Stimulated activated naive CD4-positive, alpha-beta T cell (primary cell): ENCODE measurements at regions not wholly inside any gene's neighbourhood (a gene's known extent, or its start where the extent isn't known, plus 50 kb on each side); places are given as distances from the start of the nearest gene placed in this dataset.
"Not testable (repeated sequence)": the region's sequence is repeated elsewhere in the genome, so short reads cannot be mapped to it uniquely, and the experiment has no call there.

Experiments used
- DNase-seq, 6 experiments: peaks; one replicate each; lab custom pipeline; 2025; lab: John Stamatoyannopoulos, UW

DNA sequence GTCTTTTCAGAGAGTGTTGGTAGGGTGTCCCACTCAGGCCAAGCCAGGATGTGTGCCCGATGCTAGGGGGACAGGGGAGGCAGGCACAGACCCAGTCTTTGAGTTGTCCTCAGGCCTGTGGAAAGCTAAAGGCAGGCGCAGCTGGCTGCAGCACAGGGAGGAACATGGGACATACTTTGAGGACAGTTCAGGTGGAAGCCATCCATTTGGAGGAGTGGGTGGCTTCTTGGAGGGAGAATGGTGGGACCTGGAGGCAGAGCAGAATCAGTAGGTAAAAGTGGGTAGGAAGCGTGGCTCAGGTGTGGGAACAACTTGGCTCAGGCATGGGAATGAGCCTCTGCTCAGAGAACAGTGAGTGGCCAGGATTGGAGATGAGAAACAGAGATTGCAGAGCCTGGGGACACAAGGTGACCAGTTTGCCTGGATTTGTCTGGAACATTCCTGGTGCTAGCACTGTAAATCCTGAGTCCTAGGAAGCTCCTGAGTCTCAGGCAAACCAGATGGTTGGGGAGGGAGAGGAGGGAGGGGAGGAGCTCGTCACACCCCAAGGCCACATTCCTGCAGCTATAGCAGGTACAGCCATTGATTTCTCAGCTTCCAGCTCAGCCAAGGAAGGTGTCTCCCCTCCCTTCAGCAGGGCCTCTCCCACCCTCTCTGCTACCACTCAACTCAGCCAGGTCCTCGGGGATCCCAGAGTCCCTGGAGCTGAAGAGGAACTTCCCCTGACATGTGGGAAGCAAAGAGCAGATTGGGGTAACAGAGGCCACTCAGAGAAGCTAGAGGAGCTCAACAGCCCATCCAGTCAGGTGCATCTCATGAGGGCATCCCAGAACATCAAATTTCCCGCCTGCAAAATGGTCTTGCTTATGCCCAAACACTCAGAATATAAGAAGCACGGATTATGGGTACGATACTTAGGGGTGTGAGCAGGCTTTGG lies 65.2 kb upstream of the TINAGL1 start:
- no peak for DNase-seq

DNA sequence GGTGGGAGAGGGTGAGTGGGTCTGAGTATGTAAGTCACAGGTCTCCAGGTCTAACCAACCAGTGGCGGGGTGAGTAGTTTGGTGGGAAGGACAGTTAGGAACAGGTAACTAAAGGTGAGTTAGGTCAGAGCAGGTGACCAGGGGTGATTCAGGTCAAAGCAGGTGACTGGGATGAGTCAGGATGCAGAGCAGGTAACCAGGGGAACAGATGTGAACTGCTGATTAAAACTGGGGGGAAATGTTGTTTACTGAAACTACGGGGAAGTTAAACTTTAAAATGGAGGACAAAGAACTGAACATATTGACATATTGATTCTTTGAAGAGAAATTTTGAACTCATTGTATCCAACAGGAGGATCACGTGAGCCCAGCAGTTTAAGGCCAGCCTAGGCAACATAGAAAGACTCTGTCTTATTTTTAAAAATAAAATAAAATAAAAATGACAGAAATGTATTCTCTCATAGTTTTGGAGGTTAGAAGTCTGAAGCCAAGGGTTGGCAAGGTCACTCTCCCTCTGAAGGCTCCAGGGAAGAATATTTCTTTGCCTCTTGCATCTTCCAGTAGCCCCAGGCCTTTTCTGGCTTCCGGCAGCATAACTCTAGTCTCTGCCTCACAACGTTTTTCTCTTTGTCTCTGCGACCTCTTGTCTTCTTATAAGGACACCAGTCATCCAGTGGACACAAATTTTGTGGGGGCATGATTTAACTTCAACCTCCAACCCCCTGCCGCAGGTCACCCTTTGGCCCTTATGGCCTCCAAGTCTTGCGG lies 64.3 kb upstream of the TINAGL1 start:
- DNase-seq: no peak

DNA sequence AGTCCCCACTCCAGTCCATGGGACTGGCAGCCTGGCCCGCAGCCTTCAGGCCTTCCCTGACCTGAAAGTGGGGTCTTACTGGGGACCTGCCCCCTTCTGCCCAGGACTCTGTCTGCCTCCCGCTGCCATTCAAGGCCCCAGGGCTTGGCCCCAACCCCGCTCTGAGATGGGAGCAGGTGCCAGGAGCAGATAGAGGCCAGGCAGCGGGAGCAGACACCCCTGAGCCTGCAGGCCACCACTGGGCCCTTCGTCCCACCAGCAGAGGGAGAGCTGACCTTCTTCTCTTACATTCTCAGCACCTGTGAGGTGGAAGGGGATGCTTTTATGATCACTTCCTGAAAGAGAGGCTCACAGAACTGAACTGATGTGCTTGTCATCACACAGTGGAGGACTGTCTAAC lies 62.2 kb upstream of the TINAGL1 start:
- DNase-seq: no peak

DNA sequence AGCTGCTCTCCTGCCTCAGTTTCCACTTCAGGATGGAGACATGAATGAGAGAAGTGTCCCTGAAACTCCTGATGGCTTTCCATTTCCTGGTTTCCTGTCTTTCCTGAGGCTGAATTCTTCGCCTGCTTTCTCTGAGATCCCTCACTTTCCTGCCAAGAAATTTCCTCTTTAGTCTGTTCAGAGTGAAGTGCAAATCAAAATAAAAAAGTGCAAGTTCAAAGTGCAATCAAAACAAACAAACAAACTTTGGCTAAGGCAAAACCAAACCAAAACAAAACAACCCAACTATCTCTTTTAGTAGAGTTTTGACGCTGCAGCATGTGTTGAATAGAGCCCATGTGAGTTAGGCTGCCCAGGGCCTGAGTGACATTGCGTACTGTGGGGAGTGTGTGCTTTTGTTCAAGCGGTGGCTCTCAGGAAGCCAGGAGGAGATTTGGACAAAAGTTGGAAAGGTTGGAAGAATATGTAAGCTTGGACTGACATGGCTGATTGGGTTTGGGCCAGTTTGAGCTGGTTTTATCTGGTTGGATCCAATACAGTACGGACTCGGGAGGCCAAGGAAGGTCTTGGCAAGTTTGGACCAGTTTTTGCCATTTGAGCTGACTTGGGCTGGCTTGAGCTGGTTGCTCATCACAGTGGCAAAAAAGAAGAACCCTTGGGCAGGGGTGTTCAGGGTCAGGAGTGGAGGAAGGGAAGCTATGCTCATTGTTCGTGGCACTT lies 61.1 kb upstream of the TINAGL1 start:
- DNase-seq: no peak

DNA sequence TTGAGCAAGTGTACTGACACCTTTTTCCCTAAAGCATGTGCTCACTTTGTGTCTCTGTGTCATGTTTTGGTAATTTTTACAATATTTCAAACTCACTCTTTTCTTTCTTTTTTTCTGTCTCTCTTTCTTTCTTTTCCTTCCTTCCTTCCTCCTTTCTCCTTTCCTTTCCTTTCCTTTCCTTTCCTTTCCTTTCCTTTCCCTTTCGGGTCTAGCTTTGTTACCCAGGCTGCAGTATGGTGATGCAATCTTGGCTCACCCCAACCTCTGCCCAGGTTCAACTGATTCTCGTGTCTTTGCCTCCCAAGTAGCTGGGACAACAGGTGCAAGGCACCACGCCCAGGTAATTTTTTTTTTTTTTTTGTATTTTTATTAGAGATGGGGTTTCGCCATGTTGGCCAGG lies 60.4 kb upstream of the TINAGL1 start:
- DNase-seq: no peak

DNA sequence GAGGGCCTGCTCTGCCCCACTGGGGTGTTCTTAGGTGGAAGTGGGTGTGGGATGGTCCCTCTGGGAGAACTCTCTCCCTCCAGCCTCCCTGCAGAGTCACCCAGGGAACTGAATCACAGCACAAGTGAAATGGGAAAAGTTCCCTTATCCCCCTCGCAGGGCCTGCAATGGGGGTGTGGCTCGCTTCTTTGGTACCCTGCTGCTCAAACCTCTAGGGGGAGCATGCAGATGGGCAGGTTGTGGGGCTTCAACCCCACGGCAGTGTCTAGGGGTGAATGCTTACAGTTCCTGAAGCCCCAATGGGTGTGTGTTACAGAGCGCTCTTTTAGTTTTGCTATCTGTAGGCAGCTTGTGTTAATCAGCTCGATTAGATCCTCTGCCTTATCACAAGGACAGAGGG lies 59.0 kb upstream of the TINAGL1 start:
- no peak for DNase-seq

DNA sequence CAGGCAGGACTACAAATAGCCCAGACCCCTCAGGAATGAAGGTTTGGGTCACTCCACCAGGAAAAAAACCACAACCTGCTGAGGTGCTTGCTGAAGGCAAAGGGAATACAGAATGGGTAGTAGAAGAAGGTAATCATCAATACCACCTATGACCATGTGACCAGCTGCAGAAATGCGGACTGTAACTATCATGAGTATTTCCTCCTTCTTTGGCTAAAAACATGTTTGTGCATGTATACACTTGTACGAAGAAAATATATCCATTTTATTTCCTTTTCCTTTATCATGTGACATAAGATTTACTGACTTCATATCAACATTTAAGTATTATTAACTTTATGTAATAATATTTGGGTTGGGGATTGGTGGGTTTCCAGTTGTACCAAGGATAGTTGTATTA lies 58.3 kb upstream of the TINAGL1 start:
- not testable (repeated sequence) for DNase-seq

DNA sequence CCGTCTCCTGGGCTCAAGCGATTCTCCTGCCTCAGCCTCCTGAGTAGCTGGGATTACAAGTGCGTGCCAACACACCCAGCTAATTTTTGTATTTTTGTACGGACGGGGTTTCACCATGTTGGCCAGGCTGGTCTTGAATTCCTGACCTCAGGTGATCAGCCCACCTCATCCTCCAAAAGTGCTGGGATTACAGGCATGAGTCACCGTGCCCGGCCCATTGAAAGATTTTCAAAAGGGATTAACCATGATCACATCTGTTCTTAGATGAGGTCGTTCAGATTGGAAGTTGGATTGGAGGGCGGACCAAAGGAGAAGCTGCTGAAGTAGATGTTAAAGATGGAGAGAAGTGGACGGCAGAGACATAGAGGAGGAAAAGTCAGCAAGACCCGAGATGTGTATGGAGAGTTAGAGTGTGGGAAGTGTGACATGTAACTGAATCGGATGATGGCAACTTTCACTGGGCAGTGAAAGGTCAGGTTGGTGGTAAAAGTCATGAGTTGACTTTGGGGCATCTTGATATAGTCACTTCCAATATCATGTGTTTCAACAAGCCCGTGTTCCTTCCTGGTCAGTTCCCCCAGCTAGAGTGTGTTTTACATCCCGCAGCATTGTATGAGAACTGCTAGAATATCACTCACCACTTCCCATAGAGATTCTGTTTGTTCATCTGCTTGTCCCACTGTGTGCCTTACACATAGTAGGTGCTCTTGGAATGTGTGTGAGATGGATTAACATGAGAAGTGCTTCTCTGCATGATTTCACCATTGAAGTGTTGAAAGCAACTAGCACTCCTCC lies 54.4 kb upstream of the TINAGL1 start:
- no peak for DNase-seq

DNA sequence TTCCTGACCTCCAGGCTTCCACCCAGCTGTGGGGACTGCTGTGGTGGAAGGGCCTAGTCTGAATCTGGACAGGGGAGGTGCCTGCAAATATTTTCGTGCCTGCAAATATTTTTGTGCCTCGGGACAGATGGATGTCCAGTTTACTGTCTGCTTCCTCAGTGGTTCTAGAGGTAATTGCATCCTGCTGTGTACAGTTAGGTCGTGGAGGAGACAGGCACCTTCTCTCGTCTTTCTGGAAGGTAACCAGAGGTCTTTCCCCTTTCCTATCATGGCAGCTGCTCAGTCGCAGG lies 53.8 kb upstream of the TINAGL1 start:
- no peak for DNase-seq

DNA sequence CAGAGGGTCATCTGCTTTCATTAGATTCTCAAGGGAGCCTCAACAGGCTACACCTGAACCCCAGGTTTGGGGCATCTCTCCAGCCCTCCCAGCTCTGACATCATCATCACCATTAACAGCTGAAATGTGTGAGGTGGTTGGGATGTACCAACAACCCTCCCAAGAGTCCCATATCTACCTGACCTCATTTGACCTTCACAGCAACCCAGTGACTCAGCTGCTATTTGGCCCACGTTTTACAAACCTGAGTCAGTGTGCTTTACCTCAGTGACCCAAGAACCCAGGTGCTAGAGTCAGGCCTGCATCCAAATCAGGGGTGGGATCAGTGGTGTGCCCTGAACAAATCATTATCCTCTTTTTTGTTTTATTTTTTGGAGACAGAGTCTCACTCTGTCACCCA lies 53.3 kb upstream of the TINAGL1 start:
- no peak for DNase-seq

DNA sequence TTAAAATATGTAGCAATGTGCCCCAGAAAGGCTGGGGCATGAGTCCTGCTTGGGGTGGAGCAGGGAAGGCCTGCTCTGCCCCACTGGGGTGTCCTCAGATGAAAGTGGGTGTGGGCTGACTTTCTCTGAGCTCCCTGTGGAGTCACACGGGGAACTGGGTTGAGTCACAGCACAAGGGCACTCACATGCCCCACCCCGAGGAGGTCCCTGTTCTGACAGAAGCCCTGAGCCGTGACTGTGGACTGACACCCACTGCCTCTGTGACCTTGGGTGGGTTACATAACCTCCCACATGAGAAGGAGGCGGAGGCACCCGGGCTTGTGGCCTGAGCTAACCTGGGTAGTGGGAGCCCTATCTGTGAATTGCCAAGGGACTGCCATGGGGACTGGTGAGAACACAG lies 52.5 kb upstream of the TINAGL1 start:
- DNase-seq: no peak

DNA sequence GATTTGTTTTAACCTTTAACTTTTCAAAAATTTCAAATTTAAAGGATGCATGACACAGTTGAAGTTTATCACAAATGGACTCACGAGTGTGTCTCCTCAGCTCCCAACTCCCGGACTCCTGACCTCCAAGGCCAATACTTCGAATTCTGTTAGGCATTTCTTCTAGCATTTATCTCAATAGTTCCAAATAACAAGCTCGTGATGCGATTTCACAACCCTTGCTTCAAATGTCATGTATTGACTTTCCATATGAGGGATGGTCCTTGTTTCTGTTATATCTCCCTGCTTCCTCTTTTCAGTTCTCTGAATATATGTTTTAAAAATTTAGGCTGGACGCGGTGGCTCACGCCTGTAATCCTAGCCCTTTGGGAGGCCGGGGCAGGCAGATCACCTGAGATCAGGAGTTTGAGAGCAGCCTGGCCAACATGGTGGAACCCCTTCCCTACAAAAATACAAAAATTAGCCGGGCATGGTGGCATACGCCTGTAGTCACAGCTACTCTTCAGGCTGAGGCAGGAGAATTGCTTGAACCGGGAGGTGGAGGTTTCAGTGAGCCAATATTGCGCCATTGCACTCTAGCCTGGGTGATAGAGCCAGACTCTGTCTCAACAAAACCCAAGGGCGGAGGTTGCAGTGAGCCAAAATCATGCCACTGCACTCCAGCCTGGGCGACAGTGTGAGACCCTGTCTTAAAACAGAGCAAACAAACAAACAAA lies 52.0 kb upstream of the TINAGL1 start:
- DNase-seq: no peak
